Caco-2 (cell line): ENCODE measurements at regions not wholly inside any gene's neighbourhood (a gene's known extent, or its start where the extent isn't known, plus 50 kb on each side); places are given as distances from the start of the nearest gene placed in this dataset.

Experiments used
- BruUV-seq: library from RNA; stranded (reverse); fragments of 400-500 nt; replicated peaks from 2 replicates; lab custom pipeline; 2021; lab: Mats Ljungman, UMichigan
- CTCF ChIA-PET: fragments of 300-600 bp; sonication (Branson Sonifier 250); formaldehyde crosslinking; loops from one replicate; lab custom pipeline; 2022; ENCODE audit warnings: antibody characterized with exemption; lab: Charles Lee
- POLR2A ChIA-PET: fragments of 300-600 bp; sonication (Branson Sonifier 250); formaldehyde crosslinking; loops from one replicate; lab custom pipeline; 2022; ENCODE audit warnings: antibody characterized with exemption; lab: Charles Lee
- DNase-seq, 2 experiments: peaks; one replicate each; pipeline versions ENCODE4 v3.0.0 to v3.0.0-alpha.2; 2020 to 2022
- H3K27me3 ChIP-seq: replicated peaks from 2 replicates; pipeline ENCODE4 v1.6.0; 2011; ENCODE audit warnings: low read length; ENCODE audit not compliant: control insufficient read depth, insufficient read depth
- H3K36me3 ChIP-seq: 2 replicates; pipeline ENCODE4 v1.5.1; 2011; ENCODE audit warnings: low read length; ENCODE audit not compliant: control insufficient read depth, insufficient read depth
- H3K4me1 ChIP-seq: fragments of 250-450 bp; sonication (Bioruptor Pico); 2 replicates; pipeline ENCODE4 v1.5.1; 2020; ENCODE audit warnings: mild to moderate bottlenecking
- H3K4me3 ChIP-seq: 2 replicates; pipeline ENCODE4 v1.5.1; 2011; ENCODE audit warnings: low read depth, mild to moderate bottlenecking, control low read depth, low read length
- H3K9me3 ChIP-seq: fragments of 250-450 bp; sonication (Bioruptor Pico); 2 replicates; pipeline ENCODE4 v1.5.1; 2020; ENCODE audit warnings: mild to moderate bottlenecking, moderate library complexity
- H3K27ac Mint-ChIP-seq: one replicate; pipeline ENCODE4 v1.8.0; 2022; ENCODE audit warnings: mixed read lengths; ENCODE audit not compliant: unreplicated experiment
- H3K27me3 Mint-ChIP-seq: one replicate; pipeline ENCODE4 v1.8.0; 2022; ENCODE audit warnings: mixed read lengths; ENCODE audit not compliant: insufficient read depth, unreplicated experiment
- H3K36me3 Mint-ChIP-seq: one replicate; pipeline ENCODE4 v1.8.0; 2022; ENCODE audit warnings: mild to moderate bottlenecking, mixed read lengths; ENCODE audit not compliant: insufficient read depth, unreplicated experiment
- H3K4me1 Mint-ChIP-seq: one replicate; pipeline ENCODE4 v1.8.0; 2022; ENCODE audit warnings: low read depth, mixed read lengths; ENCODE audit not compliant: unreplicated experiment
- H3K4me3 Mint-ChIP-seq: one replicate; pipeline ENCODE4 v1.8.0; 2022; ENCODE audit warnings: mild to moderate bottlenecking, moderate library complexity, mixed read lengths; ENCODE audit not compliant: unreplicated experiment
- H3K9me3 Mint-ChIP-seq: one replicate; pipeline ENCODE4 v1.8.0; 2022; ENCODE audit warnings: mixed read lengths; ENCODE audit not compliant: unreplicated experiment
- CTCF ChIP-seq, 2 experiments: fragments of 200-600 bp in 1 of 2; IDR thresholded peaks; 1 replicate in 1 of 2; 2 replicates in 1 of 2; pipeline versions ENCODE4 v1.5.1 to v1.8.0; 2011 to 2022; ENCODE audit warnings: antibody characterized with exemption in 1 of 2, control low read depth in 1 of 2, inconsistent platforms in 1 of 2, low read depth in 1 of 2, low read length in 1 of 2, mild to moderate bottlenecking in 1 of 2, moderate library complexity in 1 of 2; ENCODE audit not compliant: insufficient read depth in 1 of 2, severe bottlenecking in 1 of 2, unreplicated experiment in 1 of 2
- intact Hi-C: fragments of 100-400 bp; cut with micrococcal nuclease; formaldehyde crosslinking; loops from one replicate; pipeline ENCODE4 v1.10.0; 2022; ENCODE audit not compliant: unreplicated experiment

- no peaks in the 10 kb centered on the region for H3K36me3 ChIP-seq
- no peaks in the 10 kb centered on the region for H3K27me3 ChIP-seq
- Mint-ChIP-seq H3K4me3 (no peak overlapping the region), H3K4me1 (peaks cover 10% of the 10 kb centered on the region), H3K9me3 (peaks cover 19% of the 10 kb centered on the region), H3K27ac (no peak overlapping the region), H3K27me3 (no peaks in the 10 kb centered on the region), H3K36me3 (no peaks in the 10 kb centered on the region)
- ChIA-PET CTCF (interaction anchor here (1.1 to 1.4 kb wide), 2 partner anchors 95 to 293 kb away, joined by 3 read pairs; partner anchors contain the start of gene DCDC2), POLR2A (no interaction called here)
- intact Hi-C loops, result loop anchor here (1.0 to 2.0 kb wide), 6 partner anchors 84 to 326 kb away; no protein-coding TSS in a partner anchor
- no peak for TF ChIP-seq CTCF (IDR thresholded peaks at IDR 0.05; ENCODE audit: insufficient read depth in 1 of 2, low read depth in 1 of 2, low read length in 1 of 2, severe bottlenecking in 1 of 2, unreplicated experiment in 1 of 2)
- H3K4me3 ChIP-seq, result no peak overlapping the region
- H3K4me1 ChIP-seq, result no peaks in the 10 kb centered on the region
- no TSS peak for BruUV-seq
- peaks cover 5% of the 10 kb centered on the region; the same call in 1 of the 2 replicates for H3K9me3 ChIP-seq
- DNase-seq, result no peak
Measured at GRCh38 chr6:24064832-24065231, 61.2 kb upstream of the NRSN1 start.

GRCh38 chr6:24069526-24069925 is 56.5 kb upstream of the NRSN1 start:
- Histone ChIP-seq H3K36me3 (no peaks in the 10 kb centered on the region), H3K27me3 (no peaks in the 10 kb centered on the region), H3K4me3 (no peak overlapping the region), H3K4me1 (no peaks in the 10 kb centered on the region), H3K9me3 (peaks cover 5% of the 10 kb centered on the region; the same call in 1 of the 2 replicates)
- no peak overlapping the region for H3K27ac Mint-ChIP-seq
- no peak for DNase-seq
- no TSS peak for BruUV-seq
- H3K9me3 Mint-ChIP-seq, result peaks cover 19% of the 10 kb centered on the region
- no peak for TF ChIP-seq CTCF (IDR thresholded peaks at IDR 0.05; ENCODE audit: insufficient read depth in 1 of 2, low read depth in 1 of 2, low read length in 1 of 2, severe bottlenecking in 1 of 2, unreplicated experiment in 1 of 2)
- POLR2A ChIA-PET, result no interaction called here
- CTCF ChIA-PET, result no interaction called here
- H3K4me3 Mint-ChIP-seq, result no peak overlapping the region
- no peaks in the 10 kb centered on the region for H3K4me1 Mint-ChIP-seq
- intact Hi-C loops, result no loop called here
- H3K36me3 Mint-ChIP-seq, result no peaks in the 10 kb centered on the region
- H3K27me3 Mint-ChIP-seq, result no peaks in the 10 kb centered on the region

GRCh38 chr6:24072038-24072746 is 53.8 kb upstream of the NRSN1 start:
- no peak overlapping the region for H3K27ac Mint-ChIP-seq
- no peak for TF ChIP-seq CTCF (IDR thresholded peaks at IDR 0.05; ENCODE audit: insufficient read depth in 1 of 2, low read depth in 1 of 2, low read length in 1 of 2, severe bottlenecking in 1 of 2, unreplicated experiment in 1 of 2)
- CTCF ChIA-PET, result no interaction called here
- H3K36me3 Mint-ChIP-seq, result no peaks in the 10 kb centered on the region
- no TSS peak for BruUV-seq
- no peak overlapping the region for H3K4me3 Mint-ChIP-seq
- H3K27me3 Mint-ChIP-seq, result no peaks in the 10 kb centered on the region
- POLR2A ChIA-PET, result no interaction called here
- peaks cover under 1% of the 10 kb centered on the region for H3K9me3 Mint-ChIP-seq
- H3K27me3 ChIP-seq, result no peaks in the 10 kb centered on the region
- H3K4me3 ChIP-seq, result no peak overlapping the region
- intact Hi-C loops, result no loop called here
- no peak for DNase-seq
- no peaks in the 10 kb centered on the region for H3K4me1 Mint-ChIP-seq
- H3K9me3 ChIP-seq, result no peaks in the 10 kb centered on the region
- H3K36me3 ChIP-seq, result no peaks in the 10 kb centered on the region
- H3K4me1 ChIP-seq, result no peaks in the 10 kb centered on the region
